ENCODE measurements at regions not wholly inside any gene's neighbourhood (a gene's known extent, or its start where the extent isn't known, plus 50 kb on each side); places are given as distances from the start of the nearest gene placed in this dataset.

DNA sequence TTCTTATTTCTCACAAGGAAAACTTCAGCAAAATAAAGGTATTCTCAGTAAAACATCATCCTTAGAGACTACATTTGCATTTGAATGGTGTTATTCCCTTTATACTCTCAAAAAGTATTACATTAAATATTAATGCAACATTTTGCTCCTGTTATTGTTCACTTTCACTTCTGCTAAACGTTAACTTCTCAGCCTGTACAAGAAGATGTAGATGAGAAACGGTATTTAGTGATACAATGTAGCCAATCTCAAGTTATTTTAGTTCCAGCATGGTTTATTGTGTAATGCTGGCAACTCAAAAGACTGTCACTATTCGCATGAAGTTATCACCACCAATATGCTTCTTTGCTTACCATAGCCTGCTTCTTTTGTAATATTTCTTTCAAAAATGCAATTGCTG is 514.1 kb downstream of the CPS1 start:
- no peak for DNase-seq

DNA sequence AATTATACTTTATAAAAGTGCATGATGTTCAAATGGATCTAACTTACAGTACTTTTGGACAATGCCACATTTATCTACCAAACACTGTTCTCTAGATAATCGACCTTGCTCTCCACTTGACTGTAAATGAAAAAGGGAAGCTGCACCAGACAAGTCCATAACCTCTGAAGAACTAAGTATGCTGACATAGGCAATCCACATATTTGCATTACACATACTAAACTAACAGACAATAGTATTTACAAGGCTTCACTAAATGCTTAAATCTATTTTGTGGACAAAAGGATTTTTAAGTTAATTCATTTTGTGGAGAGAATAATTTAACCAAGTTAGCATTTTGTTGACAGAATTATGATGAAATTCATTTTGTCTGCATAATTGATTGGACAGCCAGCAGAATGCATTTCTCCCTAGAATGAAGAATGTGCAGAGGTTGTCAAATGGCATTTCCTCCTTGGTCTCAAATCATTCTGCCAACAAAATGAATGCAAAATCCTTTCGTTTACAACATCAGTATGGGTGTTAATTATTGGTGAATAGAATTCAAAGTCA is 520.9 kb downstream of the CPS1 start:
- DNase-seq = no peak

DNA sequence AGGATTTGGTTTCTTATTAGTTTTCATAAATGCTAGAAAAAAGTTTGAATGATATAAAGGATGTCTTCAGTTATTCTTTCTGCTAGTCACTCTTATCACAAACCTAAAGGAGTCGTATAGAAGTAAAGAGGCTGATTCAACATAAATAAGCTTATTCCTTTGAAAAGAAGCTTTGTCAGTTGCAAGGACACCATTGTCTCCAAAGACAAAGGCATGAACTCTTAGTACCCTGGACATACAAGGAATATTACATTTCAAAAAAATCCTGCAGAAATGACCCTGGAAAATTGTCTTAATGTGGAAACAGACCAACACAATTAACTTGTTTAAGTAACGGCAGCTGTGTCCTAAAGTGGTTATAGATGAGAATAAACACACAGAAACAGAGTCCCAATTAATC is 528.0 kb downstream of the CPS1 start:
- no peak for DNase-seq

DNA sequence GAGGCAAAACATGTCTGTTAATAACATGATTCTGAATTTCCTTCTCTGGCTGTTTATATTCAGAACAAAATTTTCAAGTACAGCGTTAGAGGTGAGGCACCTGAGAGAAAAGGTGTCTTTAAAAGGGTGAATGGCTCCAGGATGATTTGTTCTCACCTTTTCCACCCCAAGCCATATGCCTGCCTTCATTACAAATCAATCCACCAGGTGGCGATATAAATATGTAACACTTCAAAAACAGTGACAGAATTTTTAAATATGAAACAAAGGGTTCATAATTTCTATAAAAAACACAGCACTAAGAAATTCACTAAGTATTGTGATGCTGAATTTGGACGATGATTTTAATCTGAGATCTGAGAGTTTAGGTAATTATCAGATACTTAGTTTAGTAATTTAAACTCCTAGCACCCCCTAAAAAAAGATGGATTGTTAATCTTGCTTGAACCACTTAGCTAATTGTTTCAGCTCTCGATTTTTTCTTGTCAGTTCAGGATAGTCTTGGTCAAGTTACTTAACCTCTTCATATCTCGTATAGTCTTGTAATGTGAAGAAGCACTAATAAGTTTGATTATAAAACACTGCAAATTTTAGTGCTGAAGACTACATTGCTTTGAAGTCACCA is 528.8 kb downstream of the CPS1 start:
- DNase-seq = no peak

DNA sequence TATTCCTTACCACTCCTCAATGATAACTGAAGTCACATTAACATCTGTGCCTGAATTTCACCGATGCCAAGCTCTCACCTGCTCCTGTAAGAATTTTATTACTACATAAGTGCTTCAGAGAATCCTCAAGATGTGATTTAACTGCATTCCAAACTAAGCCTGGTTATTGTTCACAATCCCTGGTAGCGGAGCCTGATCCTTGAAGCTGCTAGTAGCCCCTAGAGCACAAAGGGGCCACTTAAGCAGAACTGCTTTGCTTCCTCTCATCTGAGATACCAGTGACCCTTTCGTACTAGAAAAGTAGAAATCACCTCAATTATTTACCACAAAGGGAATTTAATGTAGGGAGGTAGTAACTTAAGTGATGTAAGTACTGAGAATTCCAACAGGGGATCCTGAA is 529.6 kb downstream of the CPS1 start:
- DNase-seq = no peak

DNA sequence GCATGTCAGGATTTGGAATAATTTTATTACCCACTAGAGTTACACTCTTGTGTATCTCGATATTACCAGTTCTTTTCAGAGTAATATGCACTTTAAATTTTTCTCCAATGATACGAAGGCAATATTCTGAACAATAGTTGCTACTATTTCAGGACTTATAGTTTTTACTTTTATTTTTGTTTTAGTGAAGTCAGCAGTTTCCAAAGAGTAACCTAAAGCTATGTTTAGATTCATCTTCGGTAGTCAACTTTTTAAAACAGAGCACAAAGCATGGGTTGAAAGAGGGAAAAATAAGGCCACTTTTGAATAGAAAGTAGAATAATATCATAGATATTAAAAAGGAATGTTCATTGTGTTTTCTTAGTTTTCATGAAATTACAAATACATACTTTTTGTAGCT is 532.7 kb downstream of the CPS1 start:
- no peak for DNase-seq

DNA sequence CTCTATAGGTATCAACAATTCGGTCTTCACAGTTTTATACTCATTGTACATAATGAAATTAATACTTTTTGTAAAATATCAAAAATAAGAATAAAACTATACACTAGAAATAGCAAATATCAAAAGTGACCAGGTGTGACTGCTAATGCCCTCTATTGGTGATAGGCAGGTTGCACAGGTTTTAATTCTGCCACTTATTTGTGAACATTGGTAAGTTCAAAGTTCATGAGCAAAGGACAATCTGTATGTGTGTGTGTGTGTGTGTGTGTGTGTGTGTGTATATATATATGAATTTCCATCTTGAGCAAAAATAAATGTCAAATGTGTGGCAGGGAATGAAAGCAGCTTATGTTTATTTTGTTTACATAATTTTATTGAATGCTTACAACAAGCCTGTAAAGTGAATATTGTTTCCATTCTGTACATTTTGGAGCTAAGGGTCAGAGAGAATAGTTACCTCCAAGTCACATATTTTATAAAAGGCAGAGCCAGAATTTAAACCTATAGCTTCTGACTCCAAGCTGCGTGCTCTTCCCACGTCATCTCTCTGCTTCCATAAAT is 537.4 kb downstream of the CPS1 start:
- no peak for DNase-seq

DNA sequence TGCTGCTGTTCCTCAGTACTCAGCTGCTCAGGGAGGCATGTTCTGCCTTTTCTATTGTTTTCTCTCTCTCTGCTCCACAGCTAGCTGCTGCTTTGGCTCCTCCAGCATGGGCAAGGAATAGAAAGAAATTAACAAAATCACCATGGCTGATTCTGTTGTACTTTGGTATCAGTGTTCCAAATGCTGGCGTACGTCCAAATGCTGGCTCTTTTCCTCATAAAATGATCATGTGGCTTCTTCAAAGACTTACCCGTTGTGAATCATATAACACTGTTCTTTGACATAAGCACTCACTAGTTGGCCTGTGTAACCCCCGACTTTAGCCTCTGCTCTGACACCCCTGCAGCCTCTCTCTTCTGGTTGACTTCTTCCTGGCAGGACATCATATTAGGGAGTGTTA is 547.6 kb downstream of the CPS1 start:
- DNase-seq = no peak

DNA sequence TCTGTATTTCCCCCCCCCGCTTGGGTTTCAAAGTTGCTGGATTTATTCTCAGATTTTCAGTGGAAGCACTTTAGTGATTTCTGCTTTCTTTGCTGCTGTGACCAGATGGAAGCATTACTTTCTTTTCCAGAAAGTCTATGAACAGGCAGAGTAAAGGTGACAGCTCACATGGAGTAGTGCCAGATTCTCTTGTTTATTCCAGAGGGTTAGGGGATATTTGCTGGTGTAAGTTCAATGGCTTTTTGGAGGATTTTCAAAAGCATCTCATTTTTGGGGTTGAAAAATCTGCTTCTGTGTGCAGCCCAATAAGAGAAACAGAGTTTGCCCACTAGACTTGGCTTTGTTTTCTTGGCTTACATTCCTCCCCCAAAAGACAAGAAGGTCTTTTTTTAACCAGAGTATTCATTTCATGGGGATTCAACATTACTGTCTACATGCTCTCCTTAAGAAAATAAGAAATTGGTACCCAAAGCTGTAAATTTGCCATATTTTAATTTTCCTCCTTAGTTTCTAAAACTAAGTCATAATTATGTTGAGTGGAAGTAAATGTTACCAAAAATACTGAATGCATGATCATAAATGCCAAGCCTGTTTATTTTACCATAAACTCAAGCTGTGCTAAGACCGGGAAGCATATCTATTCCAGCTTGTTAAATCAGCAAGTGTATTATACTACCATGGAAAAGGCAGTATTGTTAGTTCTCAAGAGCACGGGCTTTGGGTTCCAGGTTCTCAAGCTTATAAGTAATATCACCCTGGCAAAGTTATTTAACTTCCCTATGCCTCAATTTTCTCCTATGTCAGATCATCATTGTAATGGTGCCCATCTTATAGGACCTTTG is 557.2 kb downstream of the CPS1 start:
- no peak for DNase-seq

DNA sequence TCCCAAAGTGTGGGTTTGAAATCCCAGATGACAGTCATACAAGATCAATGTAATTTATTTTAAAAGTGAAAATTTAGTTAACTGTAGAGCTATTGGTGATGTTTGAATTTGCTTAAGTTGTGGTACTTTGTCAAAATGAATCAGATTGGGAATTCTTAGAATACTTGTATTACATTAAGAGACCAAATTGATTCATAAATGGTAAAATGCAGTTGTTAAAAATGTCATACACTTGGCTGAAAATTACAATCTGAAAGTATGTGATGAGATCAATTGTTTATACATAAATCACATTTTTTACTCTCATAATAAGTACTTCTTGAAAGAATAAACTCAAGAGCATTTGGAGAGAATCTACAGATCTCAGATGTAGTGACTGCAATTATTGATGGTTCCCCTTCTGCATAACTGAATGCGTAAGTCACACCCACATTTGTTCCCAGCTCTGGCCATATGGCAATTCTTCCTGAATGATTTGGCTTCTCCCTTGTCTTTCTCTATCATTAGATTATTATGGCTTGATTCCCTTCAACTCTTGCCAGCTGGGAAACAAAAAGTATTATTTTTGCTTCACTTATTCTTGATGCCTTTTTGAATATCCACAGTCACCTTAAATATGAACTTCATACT is 558.5 kb downstream of the CPS1 start:
- no peak for DNase-seq

DNA sequence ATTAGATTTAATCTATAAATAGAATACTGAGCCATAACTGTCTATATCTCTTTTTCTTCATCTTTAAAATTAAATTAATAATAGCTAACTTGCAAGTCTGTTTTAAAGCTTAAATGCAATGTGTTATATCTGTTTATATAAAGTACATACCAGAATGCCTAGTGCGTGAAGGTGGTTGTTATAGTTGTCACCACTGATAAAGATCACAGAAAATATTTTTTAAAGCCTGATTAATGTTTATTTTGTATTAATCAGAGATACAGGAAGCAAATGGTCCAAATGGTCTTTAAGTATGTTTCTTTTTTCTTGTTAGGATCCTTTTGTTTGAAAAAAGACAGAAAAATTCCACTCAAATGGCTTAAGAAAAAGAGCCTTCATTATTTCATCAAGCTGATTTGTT is 560.6 kb downstream of the CPS1 start:
- no peak for DNase-seq

DNA sequence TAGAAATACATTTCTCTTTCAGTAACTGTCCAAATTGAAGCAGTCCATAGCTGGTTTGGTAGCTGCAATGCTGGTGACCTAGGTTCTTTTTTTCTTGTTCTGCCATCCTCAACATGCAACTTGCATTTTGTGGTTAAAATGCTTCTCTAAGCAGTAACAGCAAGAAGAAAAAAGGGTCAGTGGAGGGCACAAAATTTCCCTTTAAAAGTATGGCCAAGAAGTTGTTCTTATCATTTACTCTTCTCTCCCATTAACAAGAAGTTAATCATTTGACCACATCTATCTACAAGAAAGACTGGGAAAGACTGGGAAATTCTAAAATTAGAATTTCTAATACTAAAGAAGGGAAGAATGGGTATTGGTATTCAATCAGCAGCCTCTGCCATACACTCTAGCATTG is 569.9 kb downstream of the CPS1 start:
- no peak for DNase-seq

DNA sequence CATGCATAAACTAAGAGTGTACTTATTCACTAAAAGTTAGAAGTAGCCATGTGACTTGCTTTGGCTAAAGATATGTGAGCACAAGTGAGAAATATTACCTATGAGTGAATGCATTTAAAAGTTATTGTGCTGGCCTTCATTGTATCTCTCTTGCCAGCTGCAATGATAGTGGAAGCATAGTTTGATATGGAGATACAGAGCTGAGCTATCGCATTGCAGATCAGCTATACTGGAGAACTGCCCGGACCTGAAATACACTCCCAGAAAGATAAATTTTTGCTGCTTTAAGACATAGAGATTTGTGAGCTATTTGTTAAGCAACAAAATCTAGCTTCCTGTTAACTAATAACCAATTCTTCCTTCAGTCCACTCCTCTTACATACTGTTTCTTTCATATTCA is 571.1 kb downstream of the CPS1 start:
- no peak for DNase-seq

DNA sequence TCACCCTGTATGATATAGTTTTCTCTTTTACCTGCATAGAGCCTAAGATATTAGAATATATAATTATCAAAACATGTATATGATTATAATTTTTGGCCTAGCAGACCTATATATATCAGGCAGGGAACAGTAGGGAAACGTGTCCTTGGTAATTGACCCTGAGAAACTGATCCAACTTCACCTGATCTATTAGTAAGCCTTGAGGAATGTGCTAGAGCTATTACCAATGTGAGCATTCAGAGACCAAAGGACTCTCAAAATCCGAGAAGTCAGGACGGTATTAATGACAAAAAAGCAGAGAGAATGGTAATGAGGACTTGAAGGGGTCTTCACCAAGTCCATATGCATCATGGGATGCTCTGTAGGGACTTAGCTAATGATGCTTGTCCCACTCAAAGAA is 571.9 kb downstream of the CPS1 start:
- no peak for DNase-seq

DNA sequence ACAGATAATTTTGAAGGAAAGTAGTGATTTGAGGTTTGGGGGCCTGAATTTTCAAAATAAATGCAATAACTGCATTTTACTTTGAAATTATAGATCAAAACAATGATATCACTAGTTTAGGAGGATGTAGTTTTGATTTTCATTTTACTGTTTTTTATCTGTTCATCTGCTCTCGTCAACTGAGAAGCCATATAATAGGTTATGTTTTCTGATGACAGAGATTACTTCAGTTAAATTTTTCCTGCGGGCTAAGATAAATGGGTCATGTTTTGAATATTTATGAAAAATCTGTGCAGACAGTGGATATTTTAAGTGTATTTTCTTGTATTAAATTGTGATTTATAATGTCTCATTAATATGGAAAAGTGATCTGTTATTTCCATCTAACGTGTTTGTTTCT is 573.4 kb downstream of the CPS1 start:
- no peak for DNase-seq

DNA sequence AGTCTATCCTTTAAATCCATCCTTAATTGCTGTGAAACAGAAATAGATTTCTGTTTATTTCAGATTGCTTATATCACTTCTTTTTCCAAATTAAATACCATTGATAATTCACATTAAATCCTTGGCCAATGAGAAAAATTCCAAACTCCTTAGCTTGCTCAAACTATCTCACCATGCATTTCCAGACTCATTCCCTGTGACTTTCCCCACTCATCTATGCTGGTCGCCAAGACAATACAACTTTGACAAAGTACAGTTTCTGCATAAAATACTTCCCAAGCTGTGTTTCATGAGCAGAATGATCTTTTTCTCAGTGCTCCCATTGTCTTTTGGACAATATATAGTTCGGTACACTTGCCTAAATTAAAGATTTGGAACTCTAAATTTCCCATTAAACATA is 575.6 kb downstream of the CPS1 start:
- no peak for DNase-seq

DNA sequence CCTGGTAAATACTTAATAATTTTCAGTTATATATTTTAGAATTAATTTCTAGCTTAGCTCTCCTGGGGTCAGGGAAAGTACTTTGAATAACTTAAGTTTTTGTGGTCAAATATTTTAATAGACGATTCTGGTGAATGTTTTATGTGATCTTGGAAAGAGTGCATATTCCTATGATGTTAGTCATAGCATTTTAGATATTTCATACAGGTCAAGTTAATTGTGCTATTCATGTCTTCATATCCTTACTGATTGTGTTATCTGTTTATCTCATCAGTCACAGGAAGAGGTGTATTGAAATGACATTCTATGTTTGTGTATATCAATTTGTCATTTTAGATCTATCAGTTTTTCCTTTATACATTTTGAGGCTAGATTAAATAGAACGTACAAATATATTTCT is 576.2 kb downstream of the CPS1 start:
- no peak for DNase-seq

DNA sequence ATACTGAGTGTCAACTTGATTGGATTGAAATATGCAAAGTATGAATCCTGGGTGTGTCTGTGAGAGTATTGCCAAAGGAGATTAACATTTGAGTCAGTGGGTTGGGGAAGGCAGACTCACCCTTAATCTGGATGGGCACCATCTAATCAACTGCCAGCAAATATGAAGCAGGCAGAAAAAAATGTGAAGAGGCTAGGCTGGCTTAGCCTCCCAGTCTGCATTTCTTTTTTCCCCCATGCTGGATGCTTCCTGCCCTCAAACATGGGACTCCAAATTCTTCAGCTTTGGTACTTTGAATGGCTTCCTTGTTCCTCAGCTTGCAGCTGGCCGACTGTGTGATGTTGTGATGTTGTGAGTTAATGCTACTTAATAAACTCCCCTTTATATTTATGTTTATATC is 577.4 kb downstream of the CPS1 start:
- DNase-seq = no peak

DNA sequence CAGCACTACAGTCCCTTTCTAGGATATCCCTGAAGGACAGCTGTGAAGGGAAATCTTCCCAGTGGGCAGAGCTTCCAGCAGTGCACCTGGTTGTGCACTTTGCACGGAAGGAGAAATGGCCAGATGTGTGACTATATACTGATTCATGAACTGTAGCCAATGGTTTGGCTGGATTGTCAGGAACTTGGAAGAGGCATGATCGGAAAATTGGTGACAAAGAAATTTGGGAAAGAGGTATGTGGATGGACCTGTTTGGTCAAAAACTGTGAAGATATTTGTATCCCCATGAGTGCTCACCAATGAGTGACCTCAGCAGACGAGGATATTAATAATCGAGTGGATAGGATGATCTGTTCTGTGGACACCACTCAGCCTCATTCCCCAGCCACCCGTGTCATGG is 582.2 kb downstream of the CPS1 start:
- no peak for DNase-seq

DNA sequence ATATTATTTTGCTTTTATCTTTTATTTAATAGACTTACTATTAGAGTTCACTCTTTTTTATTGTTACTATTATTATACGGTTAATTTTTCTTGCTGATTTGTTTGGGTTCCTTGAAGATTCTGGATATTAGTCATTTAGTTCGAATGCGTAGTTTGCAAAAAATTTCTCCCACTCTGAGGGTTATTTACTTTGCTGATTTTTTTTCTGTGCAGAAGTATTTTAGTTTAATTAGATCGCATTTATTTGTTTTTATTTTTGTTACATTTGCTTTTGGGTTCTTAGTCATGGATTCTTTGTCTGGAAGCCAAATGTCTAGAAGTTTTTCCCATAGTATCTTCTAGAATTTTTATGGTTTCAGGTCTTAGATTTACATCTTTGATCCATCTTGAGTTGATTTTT is 585.2 kb downstream of the CPS1 start:
- no peak for DNase-seq

DNA sequence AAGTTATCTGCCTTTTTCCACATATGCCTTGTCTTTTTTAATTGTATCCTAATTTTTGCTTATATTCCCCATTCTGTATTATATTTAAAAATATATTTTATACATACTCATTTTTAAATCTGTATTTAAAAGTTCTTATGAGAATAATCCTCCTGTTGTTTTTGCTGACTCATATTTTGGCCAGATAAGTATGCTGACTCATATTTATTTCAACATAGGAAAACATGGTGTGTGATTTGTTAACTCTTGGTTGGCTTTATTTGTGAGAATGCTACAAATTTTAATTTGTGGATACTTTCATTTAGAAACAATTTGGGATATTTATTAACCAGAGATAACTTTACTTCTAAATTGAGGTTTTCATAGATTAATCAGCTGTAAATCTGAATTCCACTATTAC is 587.7 kb downstream of the CPS1 start:
- DNase-seq = no peak

DNA sequence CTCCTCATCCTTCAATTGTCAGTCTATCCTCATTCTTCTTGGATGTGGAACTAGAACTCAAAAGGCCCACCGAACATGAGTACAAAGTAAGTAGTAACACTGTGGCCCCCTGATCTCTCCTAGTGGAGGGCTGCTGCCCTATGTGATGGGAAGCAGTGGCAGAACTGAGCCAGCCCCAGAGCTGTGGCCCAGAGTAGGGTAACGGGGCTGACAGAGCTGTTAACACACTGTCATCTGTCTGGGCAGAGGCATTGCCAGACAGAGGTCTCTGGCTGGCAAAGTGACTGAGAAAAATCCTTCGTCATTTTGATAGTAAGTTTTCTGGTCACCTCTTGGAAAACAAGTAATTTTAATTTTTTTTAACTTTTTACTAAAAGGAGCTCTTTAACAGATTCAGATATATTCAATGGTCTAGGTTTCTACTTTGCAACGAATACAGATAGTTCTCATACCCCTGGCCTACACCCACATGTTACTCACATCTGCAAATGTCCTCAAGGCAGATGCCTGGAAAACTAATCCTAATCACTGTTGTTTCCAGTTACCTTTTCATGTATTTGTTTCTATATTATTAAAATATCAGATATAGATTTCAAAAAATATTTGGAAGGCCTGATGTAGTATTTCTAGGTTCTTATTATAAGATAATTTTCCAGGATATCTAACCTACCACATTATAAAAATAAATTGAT is 588.7 kb downstream of the CPS1 start:
- no peak for DNase-seq

DNA sequence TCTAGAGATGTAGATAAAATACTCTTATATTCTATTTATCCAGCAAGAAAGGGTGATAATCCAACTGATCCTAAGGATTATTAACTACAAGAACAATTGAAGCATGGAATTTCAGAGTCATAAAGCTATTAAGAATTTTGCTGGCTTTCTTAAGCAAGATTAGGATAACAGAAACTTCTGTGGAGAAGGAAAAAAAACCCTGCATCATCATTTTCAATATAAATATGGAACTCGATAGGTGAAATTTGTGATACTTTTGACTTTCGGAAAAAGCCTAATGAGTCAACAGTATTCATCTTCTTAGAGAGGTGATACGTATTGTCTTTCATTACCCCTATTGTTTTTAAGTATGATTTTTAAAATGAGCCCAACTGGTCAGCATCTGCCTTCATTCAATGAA is 593.3 kb downstream of the CPS1 start:
- DNase-seq = no peak

All from activated CD4-positive, alpha-beta T cell treated with anti-CD3 and anti-CD28 coated beads, Interleukin-2, amount 50 U/mL, for 1 hour (primary cell).